ENCODE measurements at regions not wholly inside any gene's neighbourhood (a gene's known extent, or its start where the extent isn't known, plus 50 kb on each side); places are given as distances from the start of the nearest gene placed in this dataset.

GRCh38 chr11:127217452-127218274 is 217.1 kb upstream of the KIRREL3 start:
- Histone ChIP-seq H3K27ac (ENCODE audit: low read depth in 1 of 2, low read length in 1 of 2) (no peak overlapping the region), H3K9me3 (ENCODE audit: control insufficient read depth in 4 of 4, insufficient read depth in 3 of 4, low read length in 3 of 4) (peaks cover 0 to 5% (median 0%) of the 10 kb centered on the region in 4 donors), H3K4me3 (no peak overlapping the region), H3K4me1 (ENCODE audit: control insufficient read depth in 5 of 5, insufficient read depth in 5 of 5, low read length in 5 of 5) (peaks cover 0 to 5% (median 0%) of the 10 kb centered on the region in 5 donors), H3K27me3 (ENCODE audit: control insufficient read depth in 3 of 3, insufficient read depth in 3 of 3, low read length in 2 of 3) (no peaks in the 10 kb centered on the region), H3K36me3 (ENCODE audit: control insufficient read depth in 4 of 4, insufficient read depth in 4 of 4, low read length in 4 of 4) (no peaks in the 10 kb centered on the region), H3K9ac (ENCODE audit: insufficient read depth in 1 of 2, low read length in 2 of 2) (no peak overlapping the region)
- DNase-seq (no peak), ATAC-seq (ENCODE audit: insufficient read depth, low FRiP score) (no peak)
- WGBS, 2 donors: 82 to 84% methylated on average over 7 of the region's 7 CpGs
- TF ChIP-seq CTCF (IDR thresholded peaks at IDR 0.05; ENCODE audit: control extremely low read depth, extremely low read depth): no peak

- no peak for TF ChIP-seq CTCF (IDR thresholded peaks at IDR 0.05; ENCODE audit: control extremely low read depth, extremely low read depth)
- peaks cover 0 to 15% (median 2%) of the 10 kb centered on the region in 4 donors for H3K9me3 ChIP-seq (ENCODE audit: control insufficient read depth in 4 of 4, insufficient read depth in 3 of 4, low read length in 3 of 4)
Measured at GRCh38 chr11:127205688-127206217, 205.2 kb upstream of the KIRREL3 start.

GRCh38 chr11:127203490-127203889 is 202.9 kb upstream of the KIRREL3 start:
- no peak for ATAC-seq (ENCODE audit: insufficient read depth, low FRiP score)
- Histone ChIP-seq H3K27ac (ENCODE audit: low read depth in 1 of 2, low read length in 1 of 2) (no peak overlapping the region), H3K9ac (ENCODE audit: insufficient read depth in 1 of 2, low read length in 2 of 2) (no peak overlapping the region), H3K9me3 (ENCODE audit: control insufficient read depth in 4 of 4, insufficient read depth in 3 of 4, low read length in 3 of 4) (peaks cover 0 to 15% (median 2%) of the 10 kb centered on the region in 4 donors), H3K4me3 (no peak overlapping the region), H3K27me3 (ENCODE audit: control insufficient read depth in 3 of 3, insufficient read depth in 3 of 3, low read length in 2 of 3) (no peaks in the 10 kb centered on the region), H3K36me3 (ENCODE audit: control insufficient read depth in 4 of 4, insufficient read depth in 4 of 4, low read length in 4 of 4) (no peaks in the 10 kb centered on the region), H3K4me1 (ENCODE audit: control insufficient read depth in 5 of 5, insufficient read depth in 5 of 5, low read length in 5 of 5) (no peaks in the 10 kb centered on the region)
- no peak for DNase-seq
- no peak for TF ChIP-seq CTCF (IDR thresholded peaks at IDR 0.05; ENCODE audit: control extremely low read depth, extremely low read depth)
- WGBS, 2 donors: 22 to 24% methylated on average over 3 of the region's 3 CpGs

More at GRCh38 chr11:127205688-127206217, 205.2 kb upstream of the KIRREL3 start:
- no peak overlapping the region for H3K9ac ChIP-seq (ENCODE audit: insufficient read depth in 1 of 2, low read length in 2 of 2)
- no peaks in the 10 kb centered on the region for H3K36me3 ChIP-seq (ENCODE audit: control insufficient read depth in 4 of 4, insufficient read depth in 4 of 4, low read length in 4 of 4)
- DNase-seq (no peak), ATAC-seq (ENCODE audit: insufficient read depth, low FRiP score) (no peak)
- no peak overlapping the region for H3K4me3 ChIP-seq
- H3K4me1 ChIP-seq (ENCODE audit: control insufficient read depth in 5 of 5, insufficient read depth in 5 of 5, low read length in 5 of 5): no peaks in the 10 kb centered on the region
- H3K27ac ChIP-seq (ENCODE audit: low read depth in 1 of 2, low read length in 1 of 2): no peak overlapping the region
- no peaks in the 10 kb centered on the region for H3K27me3 ChIP-seq (ENCODE audit: control insufficient read depth in 3 of 3, insufficient read depth in 3 of 3, low read length in 2 of 3)
- WGBS, 2 donors: 95 to 99% methylated on average over 3 of the region's 3 CpGs
